Cardiac fibroblast (primary cell): ENCODE measurements at regions not wholly inside any gene's neighbourhood (a gene's known extent, or its start where the extent isn't known, plus 50 kb on each side); places are given as distances from the start of the nearest gene placed in this dataset.
A peak's percentile ranks its signal among the peaks of the same experiment; 100 is the strongest.

Experiments
- DNase-seq, 2 donors: peaks; one replicate each; pipeline versions ENCODE4 v3.0.0 to v3.0.0-alpha.2; 2010; ENCODE audit warnings: low read depth in 2 of 2
- H3K4me3 ChIP-seq, 2 donors: replicated peaks in 1 of 2; 1 replicate in 1 of 2; 2 replicates in 1 of 2; pipeline ENCODE4 v1.5.1; 2011; ENCODE audit warnings: low read depth in 2 of 2, low read length in 2 of 2, mild to moderate bottlenecking in 2 of 2, moderate library complexity in 1 of 2
- CTCF ChIP-seq: IDR thresholded peaks from one replicate; pipeline ENCODE4 v1.5.1; 2011; ENCODE audit warnings: low read depth, mild to moderate bottlenecking, low read length, inconsistent platforms

- DNase-seq, result peak; percentile 82 to 91
- TF ChIP-seq CTCF, result no peak
- no peak overlapping the region for H3K4me3 ChIP-seq
Observed at GRCh38 chr3:102124282-102124681, 275.0 kb downstream of the NFKBIZ start.

- TF ChIP-seq CTCF, result no peak
- DNase-seq, result peak in 1 of 2 donors; percentile 26
Observed at GRCh38 chr3:102124704-102125103, 275.4 kb downstream of the NFKBIZ start.

GRCh38 chr3:102125197-102125993, 276.1 kb downstream of the NFKBIZ start:
- no peak for TF ChIP-seq CTCF

More at GRCh38 chr3:102124704-102125103, 275.4 kb downstream of the NFKBIZ start:
- no peak overlapping the region for H3K4me3 ChIP-seq

GRCh38 chr3:102125994-102126368, 276.7 kb downstream of the NFKBIZ start:
- no peak for TF ChIP-seq CTCF
- no peak for DNase-seq
- H3K4me3 ChIP-seq, result no peak overlapping the region

More at GRCh38 chr3:102125197-102125993, 276.1 kb downstream of the NFKBIZ start:
- H3K4me3 ChIP-seq, result no peak overlapping the region
- DNase-seq, result peak; percentile 10 to 49

- no peak overlapping the region for H3K4me3 ChIP-seq
- peak; percentile 85 to 90 for DNase-seq
- no peak for TF ChIP-seq CTCF
Observed at GRCh38 chr3:102129760-102130608, 280.7 kb downstream of the NFKBIZ start.

GRCh38 chr3:102132370-102132769, 283.1 kb downstream of the NFKBIZ start:
- H3K4me3 ChIP-seq, result no peak overlapping the region
- TF ChIP-seq CTCF, result no peak
- DNase-seq, result peak; percentile 46 to 79
